ENCODE measurements at regions not wholly inside any gene's neighbourhood (a gene's known extent, or its start where the extent isn't known, plus 50 kb on each side); places are given as distances from the start of the nearest gene placed in this dataset.
"Not testable (repeated sequence)": the region's sequence is repeated elsewhere in the genome, so short reads cannot be mapped to it uniquely, and the experiment has no call there.

DNA sequence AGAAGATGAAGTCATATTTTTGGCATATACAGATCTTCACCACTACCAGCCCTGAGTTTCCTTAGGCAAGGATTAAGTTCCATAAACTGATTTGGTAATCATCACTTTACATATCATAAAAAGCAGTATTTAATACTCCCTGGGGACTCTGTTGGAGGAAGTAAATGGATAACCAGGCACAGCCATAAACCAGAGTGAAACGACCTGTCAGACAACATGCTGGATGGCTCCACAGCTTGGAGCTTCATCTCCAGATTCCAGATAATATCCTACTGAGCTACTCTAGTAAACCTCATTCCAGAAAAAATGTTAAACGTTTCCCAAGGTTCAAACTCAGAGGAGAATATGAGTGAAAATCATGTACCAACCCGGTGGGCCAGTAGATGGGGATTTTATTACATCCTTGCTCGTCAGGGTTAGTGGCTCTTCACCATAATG lies 109.2 kb downstream of the BASP1 start:
- POLR2A ChIA-PET, result no interaction called here
- CTCF ChIA-PET, result no interaction called here
- intact Hi-C loops (cut with micrococcal nuclease), result no loop called here

DNA sequence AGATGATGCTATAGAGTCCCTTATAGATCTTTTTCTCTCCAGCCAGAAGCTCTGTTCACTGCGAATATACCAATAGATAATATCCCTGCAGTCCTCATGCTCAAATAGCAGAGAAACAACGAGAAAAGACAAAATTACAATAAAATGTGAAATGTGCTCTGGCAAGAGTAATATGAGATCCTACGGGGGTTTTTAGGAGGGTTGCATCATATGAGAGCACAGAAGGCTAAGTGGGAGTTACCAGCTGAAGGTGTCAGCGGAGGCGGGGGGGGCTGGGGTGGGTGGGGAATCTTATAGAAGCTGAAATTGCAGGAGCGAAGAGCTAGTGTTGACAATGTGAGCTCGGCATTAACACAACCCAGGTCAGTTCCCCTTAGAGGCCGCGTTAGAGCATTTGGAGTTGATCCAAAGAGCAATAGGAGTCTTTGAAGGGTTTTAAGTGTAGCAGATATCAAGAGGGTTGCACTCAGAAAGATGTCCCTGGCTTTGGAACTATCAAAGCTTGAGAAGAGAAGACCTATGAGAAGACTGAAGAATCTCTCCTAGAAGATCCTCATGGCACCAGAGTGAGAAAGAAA lies 109.7 kb downstream of the BASP1 start:
- peaks cover 16% of the 10 kb centered on the region for H3K9me3 Mint-ChIP-seq
- no peaks in the 10 kb centered on the region for H3K4me1 Mint-ChIP-seq (ENCODE audit: low read depth)
- ChIA-PET CTCF (no interaction called here), POLR2A (no interaction called here)
- intact Hi-C loops (cut with micrococcal nuclease), result no loop called here
- H3K4me3 Mint-ChIP-seq, result no peak overlapping the region
- no peak overlapping the region for H3K27ac Mint-ChIP-seq
- DNase-seq, result no peak
- H3K36me3 Mint-ChIP-seq, result no peaks in the 10 kb centered on the region
- no peaks in the 10 kb centered on the region for H3K27me3 Mint-ChIP-seq

More for the DNA sequence above, 109.2 kb downstream of the BASP1 start:
- Mint-ChIP-seq H3K4me1 (ENCODE audit: low read depth) (no peaks in the 10 kb centered on the region), H3K27ac (no peak overlapping the region), H3K27me3 (no peaks in the 10 kb centered on the region), H3K36me3 (no peaks in the 10 kb centered on the region), H3K4me3 (no peak overlapping the region), H3K9me3 (peaks cover 16% of the 10 kb centered on the region)
- DNase-seq, result no peak

- CTCF ChIA-PET, result no interaction called here
- no peak for DNase-seq
- H3K27ac Mint-ChIP-seq, result no peak overlapping the region
- H3K36me3 Mint-ChIP-seq, result no peaks in the 10 kb centered on the region
- POLR2A ChIA-PET, result no interaction called here
- H3K27me3 Mint-ChIP-seq, result no peaks in the 10 kb centered on the region
- intact Hi-C loops (cut with micrococcal nuclease), result no loop called here
- H3K9me3 Mint-ChIP-seq, result peaks cover 24% of the 10 kb centered on the region
- no peak overlapping the region for H3K4me3 Mint-ChIP-seq
- no peaks in the 10 kb centered on the region for H3K4me1 Mint-ChIP-seq (ENCODE audit: low read depth)
Measured at GRCh38 chr5:17329571-17329970, 112.1 kb downstream of the BASP1 start.

DNA sequence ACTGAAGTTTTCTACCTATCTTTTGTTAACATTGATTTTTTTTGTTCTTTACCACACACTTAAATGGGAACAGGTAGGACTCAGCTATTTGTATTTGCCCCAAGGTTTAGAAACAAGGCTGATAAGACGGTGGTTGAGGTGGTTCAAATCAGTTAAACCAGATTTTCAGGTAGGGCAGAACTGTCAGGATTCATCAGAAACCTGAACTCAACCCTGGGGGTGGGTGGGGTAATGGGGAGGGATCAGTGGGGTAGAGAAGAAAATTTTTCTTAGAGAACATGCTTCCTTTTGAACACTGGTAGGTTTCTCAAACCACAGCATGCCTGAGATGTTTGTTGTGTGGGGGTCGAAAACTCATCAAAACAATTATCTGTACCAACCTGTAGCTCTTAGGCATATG lies 113.0 kb downstream of the BASP1 start:
- Mint-ChIP-seq H3K27me3 (no peaks in the 10 kb centered on the region), H3K9me3 (peaks cover 22% of the 10 kb centered on the region), H3K27ac (no peak overlapping the region), H3K36me3 (no peaks in the 10 kb centered on the region), H3K4me3 (no peak overlapping the region), H3K4me1 (ENCODE audit: low read depth) (no peaks in the 10 kb centered on the region)
- no peak for DNase-seq
- intact Hi-C loops (cut with micrococcal nuclease), result no loop called here
- CTCF ChIA-PET, result no interaction called here
- POLR2A ChIA-PET, result no interaction called here

- ChIA-PET CTCF (no interaction called here), POLR2A (no interaction called here)
- Mint-ChIP-seq H3K4me3 (no peak overlapping the region), H3K36me3 (no peaks in the 10 kb centered on the region), H3K4me1 (ENCODE audit: low read depth) (no peaks in the 10 kb centered on the region), H3K27me3 (no peaks in the 10 kb centered on the region), H3K27ac (no peak overlapping the region), H3K9me3 (peaks cover 23% of the 10 kb centered on the region)
- DNase-seq, result no peak
- intact Hi-C loops (cut with micrococcal nuclease), result no loop called here
Measured at GRCh38 chr5:17331651-17332050, 114.2 kb downstream of the BASP1 start.

GRCh38 chr5:17333755-17334154 lies 116.3 kb downstream of the BASP1 start:
- intact Hi-C loops (cut with micrococcal nuclease), result no loop called here
- no peak for DNase-seq
- Mint-ChIP-seq H3K27me3 (no peaks in the 10 kb centered on the region), H3K4me1 (ENCODE audit: low read depth) (no peaks in the 10 kb centered on the region), H3K9me3 (peaks cover 24% of the 10 kb centered on the region), H3K4me3 (no peak overlapping the region), H3K36me3 (no peaks in the 10 kb centered on the region), H3K27ac (no peak overlapping the region)
- ChIA-PET POLR2A (no interaction called here), CTCF (no interaction called here)

- Mint-ChIP-seq H3K4me1 (ENCODE audit: low read depth) (no peaks in the 10 kb centered on the region), H3K27me3 (no peaks in the 10 kb centered on the region), H3K27ac (no peak overlapping the region), H3K36me3 (no peaks in the 10 kb centered on the region), H3K9me3 (peaks cover 18% of the 10 kb centered on the region), H3K4me3 (no peak overlapping the region)
- DNase-seq, result no peak
- intact Hi-C loops (cut with micrococcal nuclease), result no loop called here
- POLR2A ChIA-PET, result no interaction called here
- CTCF ChIA-PET, result interaction anchor here (0.7 kb wide), 1 partner anchor 358 kb away, joined by 3 read pairs; no protein-coding TSS in a partner anchor
Measured at GRCh38 chr5:17336054-17336453, 118.6 kb downstream of the BASP1 start.

DNA sequence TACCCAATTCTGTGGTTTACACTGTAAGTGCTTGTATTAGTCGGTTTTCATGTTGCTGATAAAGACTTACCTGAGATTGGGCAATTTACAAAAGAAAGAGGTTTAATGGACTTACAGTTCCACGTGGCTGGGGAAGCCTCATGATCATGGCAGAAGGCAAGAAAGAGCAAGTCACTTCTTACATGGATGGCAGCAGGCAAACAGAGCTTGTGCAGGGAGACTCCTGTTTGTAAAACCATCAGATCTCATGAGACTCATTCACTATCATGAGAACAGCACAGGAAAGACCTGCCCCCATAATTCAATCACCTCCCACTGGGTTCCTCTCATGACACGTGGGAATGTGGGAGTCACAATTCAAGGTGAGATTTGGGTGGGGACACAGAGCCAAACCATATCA lies 119.3 kb downstream of the BASP1 start:
- H3K36me3 Mint-ChIP-seq; H3K4me3 Mint-ChIP-seq; DNase-seq; POLR2A ChIA-PET; H3K27me3 Mint-ChIP-seq; intact Hi-C loops (cut with micrococcal nuclease); H3K27ac Mint-ChIP-seq; H3K4me1 Mint-ChIP-seq (ENCODE audit: low read depth); CTCF ChIA-PET: not testable (repeated sequence)
- H3K9me3 Mint-ChIP-seq, result peaks cover 14% of the 10 kb centered on the region

DNA sequence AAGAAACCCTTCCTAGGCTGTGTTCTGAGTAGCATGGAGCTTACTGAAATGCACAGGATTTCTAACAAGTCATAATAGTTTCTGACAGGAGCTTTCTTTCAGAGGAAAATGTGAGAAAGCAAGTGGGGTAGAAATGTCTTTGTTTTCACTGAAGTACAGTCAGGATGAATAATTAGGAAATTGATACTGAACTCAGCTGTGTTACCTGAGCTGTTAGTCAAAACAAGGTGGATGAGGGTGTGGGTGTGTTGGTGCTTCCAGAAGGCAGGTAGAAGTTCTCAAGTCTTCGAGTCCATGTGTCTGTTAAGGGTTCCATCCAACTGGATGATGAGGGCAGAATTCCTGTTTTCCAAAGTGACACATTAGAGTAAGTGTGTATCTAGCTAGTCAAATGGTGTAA lies 122.4 kb downstream of the BASP1 start:
- no peak overlapping the region for H3K27ac Mint-ChIP-seq
- no peak for DNase-seq
- H3K4me1 Mint-ChIP-seq (ENCODE audit: low read depth), result no peaks in the 10 kb centered on the region
- ChIA-PET CTCF (no interaction called here), POLR2A (no interaction called here)
- H3K4me3 Mint-ChIP-seq, result no peak overlapping the region
- no peaks in the 10 kb centered on the region for H3K36me3 Mint-ChIP-seq
- H3K9me3 Mint-ChIP-seq, result peaks cover 6% of the 10 kb centered on the region
- intact Hi-C loops (cut with micrococcal nuclease), result no loop called here
- no peaks in the 10 kb centered on the region for H3K27me3 Mint-ChIP-seq

GRCh38 chr5:17340379-17340778 lies 122.9 kb downstream of the BASP1 start:
- POLR2A ChIA-PET, result no interaction called here
- H3K36me3 Mint-ChIP-seq, result no peaks in the 10 kb centered on the region
- intact Hi-C loops (cut with micrococcal nuclease), result no loop called here

DNA sequence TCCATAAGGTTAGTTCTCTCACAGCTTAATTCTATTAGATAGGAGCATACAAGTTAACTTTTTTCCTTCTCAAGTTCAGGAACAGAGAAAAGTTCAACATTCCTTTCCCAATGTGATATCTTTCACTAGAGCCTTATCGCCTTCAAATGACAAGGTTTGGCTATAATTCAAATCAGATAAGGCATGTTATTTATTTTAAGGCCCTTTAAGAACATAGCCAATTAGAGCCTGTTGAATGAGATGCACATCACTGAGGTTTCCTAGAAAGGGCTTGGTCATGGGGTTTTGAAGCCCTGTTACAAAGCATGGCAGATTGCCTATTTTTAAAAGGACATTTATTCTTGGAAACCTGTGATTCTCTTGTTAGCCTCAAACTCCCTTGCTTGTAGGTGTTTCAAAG lies 123.4 kb downstream of the BASP1 start:
- H3K9me3 Mint-ChIP-seq, result peaks cover 10% of the 10 kb centered on the region
- ChIA-PET CTCF (no interaction called here), POLR2A (no interaction called here)
- no peaks in the 10 kb centered on the region for H3K4me1 Mint-ChIP-seq (ENCODE audit: low read depth)
- no peaks in the 10 kb centered on the region for H3K36me3 Mint-ChIP-seq
- intact Hi-C loops (cut with micrococcal nuclease), result no loop called here
- no peak for DNase-seq
- H3K4me3 Mint-ChIP-seq, result no peak overlapping the region
- no peaks in the 10 kb centered on the region for H3K27me3 Mint-ChIP-seq
- no peak overlapping the region for H3K27ac Mint-ChIP-seq

More at GRCh38 chr5:17340379-17340778, 122.9 kb downstream of the BASP1 start:
- H3K4me1 Mint-ChIP-seq (ENCODE audit: low read depth), result no peaks in the 10 kb centered on the region
- CTCF ChIA-PET, result no interaction called here
- no peak overlapping the region for H3K4me3 Mint-ChIP-seq
- DNase-seq, result no peak
- no peak overlapping the region for H3K27ac Mint-ChIP-seq
- no peaks in the 10 kb centered on the region for H3K27me3 Mint-ChIP-seq
- peaks cover 10% of the 10 kb centered on the region for H3K9me3 Mint-ChIP-seq

DNA sequence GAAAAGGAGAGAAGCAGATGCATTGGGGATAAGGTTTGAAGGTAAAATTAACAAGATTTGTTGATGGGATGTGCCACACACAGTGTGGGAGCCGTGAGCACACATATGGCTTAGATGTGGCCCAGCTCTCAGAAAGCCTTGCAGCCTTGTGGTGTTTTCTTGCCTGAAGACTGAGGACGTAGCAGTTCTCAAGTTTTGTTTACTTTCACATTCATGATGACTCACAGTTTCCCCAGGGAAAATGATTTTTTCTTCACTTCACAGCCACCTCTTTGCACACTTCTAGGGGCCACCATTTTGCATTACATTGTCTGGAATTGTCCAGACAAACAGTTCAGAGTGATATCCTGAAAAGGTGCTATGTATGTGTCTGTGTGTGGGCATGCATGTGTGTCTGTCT lies 126.2 kb downstream of the BASP1 start:
- no peak for DNase-seq
- Mint-ChIP-seq H3K36me3 (no peaks in the 10 kb centered on the region), H3K27me3 (no peaks in the 10 kb centered on the region), H3K4me3 (no peak overlapping the region), H3K9me3 (peaks cover 6% of the 10 kb centered on the region), H3K27ac (no peak overlapping the region), H3K4me1 (ENCODE audit: low read depth) (no peaks in the 10 kb centered on the region)
- intact Hi-C loops (cut with micrococcal nuclease), result no loop called here
- ChIA-PET CTCF (no interaction called here), POLR2A (no interaction called here)

GRCh38 chr5:17346811-17347210 lies 129.4 kb downstream of the BASP1 start:
- ChIA-PET CTCF (no interaction called here), POLR2A (no interaction called here)
- intact Hi-C loops (cut with micrococcal nuclease), result no loop called here
- no peaks in the 10 kb centered on the region for H3K27me3 Mint-ChIP-seq
- no peaks in the 10 kb centered on the region for H3K36me3 Mint-ChIP-seq
- DNase-seq, result no peak
- H3K4me1 Mint-ChIP-seq (ENCODE audit: low read depth), result no peaks in the 10 kb centered on the region
- H3K27ac Mint-ChIP-seq, result no peak overlapping the region
- H3K4me3 Mint-ChIP-seq, result no peak overlapping the region
- H3K9me3 Mint-ChIP-seq, result peaks cover 6% of the 10 kb centered on the region

- no peak for DNase-seq
- ChIA-PET POLR2A (no interaction called here), CTCF (no interaction called here)
- no peaks in the 10 kb centered on the region for H3K27me3 Mint-ChIP-seq
- no peaks in the 10 kb centered on the region for H3K4me1 Mint-ChIP-seq (ENCODE audit: low read depth)
- peaks cover 6% of the 10 kb centered on the region for H3K9me3 Mint-ChIP-seq
- no peak overlapping the region for H3K27ac Mint-ChIP-seq
- intact Hi-C loops (cut with micrococcal nuclease), result no loop called here
- no peak overlapping the region for H3K4me3 Mint-ChIP-seq
- no peaks in the 10 kb centered on the region for H3K36me3 Mint-ChIP-seq
Measured at GRCh38 chr5:17352223-17352622, 134.8 kb downstream of the BASP1 start.

Measured in activated CD4-positive, alpha-beta memory T cell treated with anti-CD3 and anti-CD28 coated beads for 36 hours (primary cell).